ENCODE measurements at regions not wholly inside any gene's neighbourhood (a gene's known extent, or its start where the extent isn't known, plus 50 kb on each side); places are given as distances from the start of the nearest gene placed in this dataset.

DNA sequence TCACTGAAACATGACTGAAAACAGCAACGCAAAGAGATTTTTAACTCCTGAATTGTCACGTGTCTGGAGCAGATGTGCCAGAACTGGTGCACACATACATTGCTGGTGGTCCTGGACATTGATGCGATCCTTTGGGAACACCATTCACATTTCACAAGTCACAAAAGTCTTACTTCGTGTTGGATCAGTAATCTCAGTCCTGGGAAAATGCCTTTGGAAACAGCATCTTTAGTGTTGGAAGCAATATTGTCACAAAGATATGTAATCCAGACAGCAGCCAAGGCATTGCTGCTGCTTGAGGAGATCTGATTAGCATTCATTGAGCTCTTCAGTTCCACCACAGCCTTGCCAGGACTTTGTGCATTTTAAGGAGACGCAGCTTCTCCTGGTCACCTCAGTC is 126.2 kb upstream of the SH3BP4 start:
- Histone ChIP-seq H2BK12ac (ENCODE audit: insufficient read length, low read depth, low read length) (no peak overlapping the region), H3K4ac (ENCODE audit: low read depth, low read length) (no peak overlapping the region), H3K23ac (ENCODE audit: insufficient read length, low read depth, low read length) (no peak overlapping the region), H3K27me3 (ENCODE audit: insufficient read depth, low read length) (no peaks in the 10 kb centered on the region), H2BK20ac (ENCODE audit: low read depth, low read length, poor library complexity, severe bottlenecking) (no peak overlapping the region), H3K14ac (ENCODE audit: insufficient read depth, low read length) (no peak overlapping the region), H3K56ac (ENCODE audit: insufficient read length, low read depth, low read length) (no peak overlapping the region), H3K4me1 (ENCODE audit: insufficient read depth, low read length) (no peaks in the 10 kb centered on the region), H3K79me1 (ENCODE audit: insufficient read depth, low read depth, low read length, poor library complexity, severe bottlenecking) (no peaks in the 10 kb centered on the region), H3K23me2 (ENCODE audit: insufficient read length, low read depth, low read length, poor library complexity, severe bottlenecking) (no peaks in the 10 kb centered on the region), H3K9me3 (ENCODE audit: control insufficient read depth, low read depth, low read length) (no peaks in the 10 kb centered on the region), H2BK5ac (ENCODE audit: insufficient read length, low read length) (no peak overlapping the region), H4K91ac (ENCODE audit: insufficient read length, low read depth, low read length) (no peak overlapping the region), H3K4me2 (ENCODE audit: insufficient read depth, insufficient read length, low read length) (no peak overlapping the region), H3K79me2 (ENCODE audit: insufficient read depth, low read length) (no peaks in the 10 kb centered on the region), H2AK5ac (ENCODE audit: insufficient read length, low read length) (no peak overlapping the region), H4K8ac (replicated peaks; ENCODE audit: insufficient read length, low read depth, low read length) (no peak overlapping the region), H2BK15ac (ENCODE audit: low read depth, low read length) (no peak overlapping the region), H3T11ph (ENCODE audit: low read length) (no peak overlapping the region), H2BK120ac (ENCODE audit: low read depth, low read length, poor library complexity, severe bottlenecking) (no peak overlapping the region), H3K9ac (ENCODE audit: extremely low read depth, insufficient read length, low read length) (no peak overlapping the region), H3K27ac (ENCODE audit: insufficient read length, low read depth, low read length) (no peak overlapping the region), H3K18ac (ENCODE audit: insufficient read length, low read depth, low read length) (no peak overlapping the region), H4K5ac (ENCODE audit: insufficient read length, low read depth, low read length) (no peak overlapping the region), H2AFZ (ENCODE audit: low read length) (no peak overlapping the region), H4K20me1 (ENCODE audit: control insufficient read depth, insufficient read depth, insufficient read length) (no peaks in the 10 kb centered on the region)
- Mint-ChIP-seq H3K27ac (no peak overlapping the region), H3K4me3 (no peak overlapping the region), H3K36me3 (ENCODE audit: insufficient read depth in 1 of 3, low read depth in 3 of 3) (no peaks in the 10 kb centered on the region), H3K4me1 (peaks cover 3 to 19% of the 10 kb centered on the region in 2 experiments), H3K9me3 (no peaks in the 10 kb centered on the region), H3K27me3 (ENCODE audit: low read depth) (no peaks in the 10 kb centered on the region)
- no CpG with 5 or more reads among the region's 5 CpGs for WGBS (ENCODE audit: extremely low coverage, insufficient read length, low lambda C conversion rate)
- TF ChIP-seq, protein P1, sequence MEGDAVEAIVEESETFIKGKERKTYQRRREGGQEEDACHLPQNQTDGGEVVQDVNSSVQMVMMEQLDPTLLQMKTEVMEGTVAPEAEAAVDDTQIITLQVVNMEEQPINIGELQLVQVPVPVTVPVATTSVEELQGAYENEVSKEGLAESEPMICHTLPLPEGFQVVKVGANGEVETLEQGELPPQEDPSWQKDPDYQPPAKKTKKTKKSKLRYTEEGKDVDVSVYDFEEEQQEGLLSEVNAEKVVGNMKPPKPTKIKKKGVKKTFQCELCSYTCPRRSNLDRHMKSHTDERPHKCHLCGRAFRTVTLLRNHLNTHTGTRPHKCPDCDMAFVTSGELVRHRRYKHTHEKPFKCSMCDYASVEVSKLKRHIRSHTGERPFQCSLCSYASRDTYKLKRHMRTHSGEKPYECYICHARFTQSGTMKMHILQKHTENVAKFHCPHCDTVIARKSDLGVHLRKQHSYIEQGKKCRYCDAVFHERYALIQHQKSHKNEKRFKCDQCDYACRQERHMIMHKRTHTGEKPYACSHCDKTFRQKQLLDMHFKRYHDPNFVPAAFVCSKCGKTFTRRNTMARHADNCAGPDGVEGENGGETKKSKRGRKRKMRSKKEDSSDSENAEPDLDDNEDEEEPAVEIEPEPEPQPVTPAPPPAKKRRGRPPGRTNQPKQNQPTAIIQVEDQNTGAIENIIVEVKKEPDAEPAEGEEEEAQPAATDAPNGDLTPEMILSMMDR (conservative IDR thresholded peaks at IDR 0.05), result no peak
- no peak for DNase-seq
